PFSK-1 (cell line): ENCODE measurements at regions not wholly inside any gene's neighbourhood (a gene's known extent, or its start where the extent isn't known, plus 50 kb on each side); places are given as distances from the start of the nearest gene placed in this dataset.

Experiments
- FOXP2 ChIP-seq: optimal IDR thresholded peaks from 2 replicates; pipeline ENCODE3; 2011; ENCODE audit warnings: borderline replicate concordance, control low read depth, inconsistent platforms; ENCODE audit not compliant: insufficient read depth; ENCODE audit errors: extremely low read length, extremely low read depth
- POLR2AphosphoS5 ChIP-seq: IDR thresholded peaks from 2 replicates; pipeline ENCODE4 v1.6.1; 2012; ENCODE audit warnings: low read depth, mild to moderate bottlenecking, control low read depth, low read length, moderate library complexity
- REST ChIP-seq, 2 experiments: IDR thresholded peaks; 2 replicates each; pipeline versions ENCODE4 v1.6.1 to v1.8.0; 2011 to 2012; ENCODE audit warnings: low read depth in 2 of 2, low read length in 2 of 2, control low read depth in 1 of 2, inconsistent platforms in 1 of 2, mild to moderate bottlenecking in 1 of 2, moderate library complexity in 1 of 2; ENCODE audit not compliant: insufficient read depth in 1 of 2
- SIN3A ChIP-seq: IDR thresholded peaks from 2 replicates; pipeline ENCODE4 v1.6.1; 2012; ENCODE audit warnings: mild to moderate bottlenecking, low read length, moderate library complexity, borderline replicate concordance; ENCODE audit not compliant: insufficient read depth
- TAF1 ChIP-seq: IDR thresholded peaks from 2 replicates; pipeline ENCODE4 v1.6.1; 2012; ENCODE audit warnings: low read length, control low read depth, borderline replicate concordance; ENCODE audit not compliant: insufficient read depth

GRCh38 chr1:8211883-8212579 lies 105.9 kb upstream of the SLC45A1 start:
- TF ChIP-seq REST (IDR thresholded peaks at IDR 0.05; ENCODE audit: insufficient read depth in 1 of 2, low read depth in 2 of 2, low read length in 2 of 2) = 0 out of 4 replicates have a peak, but pooled peaks of 1 of the 2 experiments have one; percentile 20
- no peak for TF ChIP-seq SIN3A
- TF ChIP-seq FOXP2 = peak; percentile 42
- TF ChIP-seq POLR2AphosphoS5 = peak; percentile 22; the same call in 1 of the 2 replicates

- no peak for TF ChIP-seq SIN3A
- no peak for TF ChIP-seq REST (IDR thresholded peaks at IDR 0.05; ENCODE audit: insufficient read depth in 1 of 2, low read depth in 2 of 2, low read length in 2 of 2)
These were observed 106.5 kb upstream of the SLC45A1 start for GRCh38 chr1:8211251-8211882.

GRCh38 chr1:8207202-8207601 lies 110.7 kb upstream of the SLC45A1 start:
- TF ChIP-seq FOXP2 = no peak
- TF ChIP-seq SIN3A = no peak
- no peak for TF ChIP-seq POLR2AphosphoS5
- no peak for TF ChIP-seq TAF1
- no peak for TF ChIP-seq REST (IDR thresholded peaks at IDR 0.05; ENCODE audit: insufficient read depth in 1 of 2, low read depth in 2 of 2, low read length in 2 of 2)

- TF ChIP-seq TAF1 (no peak), REST (IDR thresholded peaks at IDR 0.05; ENCODE audit: insufficient read depth in 1 of 2, low read depth in 2 of 2, low read length in 2 of 2) (no peak), FOXP2 (no peak), POLR2AphosphoS5 (no peak), SIN3A (no peak)
These were observed 111.5 kb upstream of the SLC45A1 start for GRCh38 chr1:8206391-8206790.
